Erythroblast (primary cell): ENCODE measurements at regions not wholly inside any gene's neighbourhood (a gene's known extent, or its start where the extent isn't known, plus 50 kb on each side); places are given as distances from the start of the nearest gene placed in this dataset.

Source experiments
- GATA1 ChIP-seq: IDR thresholded peaks from 2 replicates; pipeline ENCODE4 v1.6.1; 2011; ENCODE audit warnings: low read depth, mild to moderate bottlenecking, control low read depth, low read length, moderate library complexity
- POLR2A ChIP-seq: IDR thresholded peaks from 2 replicates; pipeline ENCODE4 v1.6.1; 2011; ENCODE audit warnings: mild to moderate bottlenecking, low read length

GRCh38 chr7:33813331-33813730, 92.0 kb upstream of the BMPER start:
- TF ChIP-seq POLR2A (no peak), GATA1 (no peak)
